ENCODE measurements at regions not wholly inside any gene's neighbourhood (a gene's known extent, or its start where the extent isn't known, plus 50 kb on each side); places are given as distances from the start of the nearest gene placed in this dataset.

DNA sequence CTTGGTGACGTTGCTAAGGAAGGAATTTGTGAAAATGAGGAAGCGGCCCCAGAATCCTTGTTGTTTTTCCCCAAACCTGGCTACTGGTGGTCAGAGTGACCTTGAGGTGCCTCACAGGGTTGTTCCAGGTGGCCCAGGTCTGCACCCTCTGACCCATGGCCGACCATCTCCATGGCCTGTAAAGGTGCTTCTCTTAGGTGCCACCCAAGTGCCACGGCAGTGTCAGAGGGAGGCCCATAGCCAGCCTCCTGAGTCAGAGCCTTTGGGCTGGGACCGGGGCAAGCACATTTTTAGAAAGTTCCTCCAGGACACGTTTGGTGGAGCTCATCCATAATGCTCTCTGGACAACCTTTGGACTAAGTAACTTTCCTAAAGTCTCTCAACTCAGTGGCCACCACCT lies 83.9 kb upstream of the IRS2 start:
- H3K23me2 ChIP-seq (ENCODE audit: insufficient read length, low read depth, low read length, poor library complexity, severe bottlenecking): no peaks in the 10 kb centered on the region
- no CpG with 5 or more reads among the region's 6 CpGs for WGBS (ENCODE audit: extremely low coverage, insufficient read length, low lambda C conversion rate)
- no peaks in the 10 kb centered on the region for H3K9me3 ChIP-seq (ENCODE audit: control insufficient read depth, low read depth, low read length)
- H2BK20ac ChIP-seq (ENCODE audit: low read depth, low read length, poor library complexity, severe bottlenecking): no peak overlapping the region
- no peak for DNase-seq
- TF ChIP-seq, protein P1, sequence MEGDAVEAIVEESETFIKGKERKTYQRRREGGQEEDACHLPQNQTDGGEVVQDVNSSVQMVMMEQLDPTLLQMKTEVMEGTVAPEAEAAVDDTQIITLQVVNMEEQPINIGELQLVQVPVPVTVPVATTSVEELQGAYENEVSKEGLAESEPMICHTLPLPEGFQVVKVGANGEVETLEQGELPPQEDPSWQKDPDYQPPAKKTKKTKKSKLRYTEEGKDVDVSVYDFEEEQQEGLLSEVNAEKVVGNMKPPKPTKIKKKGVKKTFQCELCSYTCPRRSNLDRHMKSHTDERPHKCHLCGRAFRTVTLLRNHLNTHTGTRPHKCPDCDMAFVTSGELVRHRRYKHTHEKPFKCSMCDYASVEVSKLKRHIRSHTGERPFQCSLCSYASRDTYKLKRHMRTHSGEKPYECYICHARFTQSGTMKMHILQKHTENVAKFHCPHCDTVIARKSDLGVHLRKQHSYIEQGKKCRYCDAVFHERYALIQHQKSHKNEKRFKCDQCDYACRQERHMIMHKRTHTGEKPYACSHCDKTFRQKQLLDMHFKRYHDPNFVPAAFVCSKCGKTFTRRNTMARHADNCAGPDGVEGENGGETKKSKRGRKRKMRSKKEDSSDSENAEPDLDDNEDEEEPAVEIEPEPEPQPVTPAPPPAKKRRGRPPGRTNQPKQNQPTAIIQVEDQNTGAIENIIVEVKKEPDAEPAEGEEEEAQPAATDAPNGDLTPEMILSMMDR (conservative IDR thresholded peaks at IDR 0.05): no peak
- H3K56ac ChIP-seq (ENCODE audit: insufficient read length, low read depth, low read length): no peak overlapping the region
- no peak overlapping the region for H2BK120ac ChIP-seq (ENCODE audit: low read depth, low read length, poor library complexity, severe bottlenecking)
- H3K79me1 ChIP-seq (ENCODE audit: insufficient read depth, low read depth, low read length, poor library complexity, severe bottlenecking): no peaks in the 10 kb centered on the region
- no peak overlapping the region for H4K5ac ChIP-seq (ENCODE audit: insufficient read length, low read depth, low read length)
- no peak overlapping the region for H2AK5ac ChIP-seq (ENCODE audit: insufficient read length, low read length)
- H3K79me2 ChIP-seq (ENCODE audit: insufficient read depth, low read length): no peaks in the 10 kb centered on the region
- no peak overlapping the region for H3K18ac ChIP-seq (ENCODE audit: insufficient read length, low read depth, low read length)
- no peak overlapping the region for H3K4me3 Mint-ChIP-seq
- no peak overlapping the region for H3K4me2 ChIP-seq (ENCODE audit: insufficient read depth, insufficient read length, low read length)
- no peak overlapping the region for H3T11ph ChIP-seq (ENCODE audit: low read length)
- H4K20me1 ChIP-seq (ENCODE audit: control insufficient read depth, insufficient read depth, insufficient read length): no peaks in the 10 kb centered on the region
- no peaks in the 10 kb centered on the region for H3K4me1 ChIP-seq (ENCODE audit: insufficient read depth, low read length)
- H3K36me3 Mint-ChIP-seq (ENCODE audit: insufficient read depth in 1 of 3, low read depth in 3 of 3): no peaks in the 10 kb centered on the region
- H3K4ac ChIP-seq (ENCODE audit: low read depth, low read length): no peak overlapping the region
- no peak overlapping the region for H4K91ac ChIP-seq (ENCODE audit: insufficient read length, low read depth, low read length)
- peaks cover 6 to 14% of the 10 kb centered on the region in 2 experiments for H3K4me1 Mint-ChIP-seq
- peaks cover 1% of the 10 kb centered on the region; the same call in 1 of the 2 replicates for H3K27me3 Mint-ChIP-seq (ENCODE audit: low read depth)
- H4K8ac ChIP-seq (replicated peaks; ENCODE audit: insufficient read length, low read depth, low read length): no peak overlapping the region
- H3K23ac ChIP-seq (ENCODE audit: insufficient read length, low read depth, low read length): no peak overlapping the region
- H3K14ac ChIP-seq (ENCODE audit: insufficient read depth, low read length): no peak overlapping the region
- no peak overlapping the region for H2AFZ ChIP-seq (ENCODE audit: low read length)
- no peak overlapping the region for H2BK5ac ChIP-seq (ENCODE audit: insufficient read length, low read length)
- H2BK15ac ChIP-seq (ENCODE audit: low read depth, low read length): no peak overlapping the region
- no peak overlapping the region for H3K9ac ChIP-seq (ENCODE audit: extremely low read depth, insufficient read length, low read length)
- H2BK12ac ChIP-seq (ENCODE audit: insufficient read length, low read depth, low read length): no peak overlapping the region
- no peak overlapping the region for H3K27ac ChIP-seq (ENCODE audit: insufficient read length, low read depth, low read length)
- H3K27ac Mint-ChIP-seq: no peak overlapping the region
- H3K27me3 ChIP-seq (ENCODE audit: insufficient read depth, low read length): no peaks in the 10 kb centered on the region
- no peaks in the 10 kb centered on the region for H3K9me3 Mint-ChIP-seq
